ENCODE measurements at regions not wholly inside any gene's neighbourhood (a gene's known extent, or its start where the extent isn't known, plus 50 kb on each side); places are given as distances from the start of the nearest gene placed in this dataset.

GRCh38 chr17:22267019-22267418 is 574.7 kb downstream of the KCNJ18 start:
- dilution Hi-C loops (cut with MboI; ENCODE audit: extremely low pct_ligation_motif_present, low sequenced_read_pairs): no loop called here

More at GRCh38 chr17:22267019-22267418, 574.7 kb downstream of the KCNJ18 start:
- H3K27ac ChIP-seq (ENCODE audit: insufficient read depth, low read depth, low read length): no peak overlapping the region
- no peaks in the 10 kb centered on the region for H4K20me1 ChIP-seq (replicated peaks; ENCODE audit: control insufficient read depth, extremely low read depth, insufficient read depth, low read length)
- no peaks in the 10 kb centered on the region for H3K36me3 ChIP-seq (ENCODE audit: control insufficient read depth in 2 of 2, extremely low read depth in 1 of 2, insufficient read depth in 2 of 2, low read length in 2 of 2)
- FAIRE-seq (no peak), DNase-seq (ENCODE audit: low read depth, low spot score) (no peak)
- H3K4me1 ChIP-seq (ENCODE audit: control insufficient read depth, extremely low read depth, insufficient read depth, low read length): no peaks in the 10 kb centered on the region
- no peaks in the 10 kb centered on the region for H3K9me1 ChIP-seq (replicated peaks; ENCODE audit: control insufficient read depth, extremely low read depth, insufficient read depth, low read length)
- no peak overlapping the region for H2AFZ ChIP-seq (ENCODE audit: low read depth, low read length)
- TF ChIP-seq JUN (IDR thresholded peaks at IDR 0.05; ENCODE audit: borderline replicate concordance, insufficient read depth, insufficient read length, low read depth) (no peak), POLR2A (IDR thresholded peaks at IDR 0.05; ENCODE audit: low read depth, low read length) (no peak), MAX (IDR thresholded peaks at IDR 0.05; ENCODE audit: insufficient read depth, insufficient read length) (no peak), CTCF (IDR thresholded peaks at IDR 0.05; ENCODE audit: extremely low read depth in 1 of 2, insufficient read depth in 1 of 2, low read depth in 1 of 2, low read length in 2 of 2) (no peak), EZH2 (IDR thresholded peaks at IDR 0.05; ENCODE audit: borderline replicate concordance, low read depth, low read length, severe bottlenecking) (no peak), FOS (IDR thresholded peaks at IDR 0.05; ENCODE audit: borderline replicate concordance, insufficient read depth, low read length) (no peak), POLR2AphosphoS5 (IDR thresholded peaks at IDR 0.05; ENCODE audit: insufficient read depth, low read depth, low read length) (no peak), MYC (IDR thresholded peaks at IDR 0.05; ENCODE audit: low read depth, low read length) (no peak)
- ChIA-PET CTCF (no interaction called here), POLR2A (no interaction called here)
- H3K9me3 ChIP-seq (replicated peaks; ENCODE audit: control insufficient read depth, insufficient read depth, low read length): peaks cover 3% of the 10 kb centered on the region
- no peak overlapping the region for H3K4me2 ChIP-seq (ENCODE audit: insufficient read depth, low read length)
- intact Hi-C loops (cut with micrococcal nuclease): no loop called here
- no peaks in the 10 kb centered on the region for H3K79me2 ChIP-seq (ENCODE audit: control insufficient read depth, insufficient read depth, low read length)
- H3K9ac ChIP-seq (replicated peaks; ENCODE audit: extremely low read depth, insufficient read depth, low read length): no peak overlapping the region
- no peak overlapping the region for H3K4me3 ChIP-seq (replicated peaks in 1 of 3; ENCODE audit: insufficient read depth in 1 of 3, low read depth in 1 of 3, low read length in 3 of 3)
- BruUV-seq (replicated peaks): no TSS peak
- H3K27me3 ChIP-seq (ENCODE audit: control insufficient read depth in 2 of 2, insufficient read depth in 2 of 2, low read length in 2 of 2): no peaks in the 10 kb centered on the region
